MCF 10A (cell line): ENCODE measurements at regions not wholly inside any gene's neighbourhood (a gene's known extent, or its start where the extent isn't known, plus 50 kb on each side); places are given as distances from the start of the nearest gene placed in this dataset.

Experiments used
- BruUV-seq: library from RNA; stranded (reverse); fragments of 400-500 nt; replicated peaks from 2 replicates; lab custom pipeline; 2021; lab: Mats Ljungman, UMichigan
- CTCF ChIA-PET: fragments of 300-600 bp; sonication (Branson Sonifier 250); formaldehyde crosslinking; extraction: SDS; loops from one replicate; lab custom pipeline; 2021; ENCODE audit warnings: antibody characterized with exemption, inconsistent platforms; lab: Yijun Ruan, JAX
- POLR2A ChIA-PET: fragments of 300-600, 350-650 bp; sonication (Branson Sonifier 250); formaldehyde crosslinking; extraction: SDS; loops from one replicate; lab custom pipeline; 2020; ENCODE audit warnings: antibody characterized with exemption, inconsistent platforms; lab: Yijun Ruan, JAX
- DNase-seq: peaks from one replicate; pipeline ENCODE4 v3.0.0-alpha.2; 2018; ENCODE audit not compliant: unreplicated experiment
- H3K27ac Mint-ChIP-seq: one replicate; pipeline ENCODE4 v1.8.0; 2022; ENCODE audit warnings: mild to moderate bottlenecking, low read depth, mixed read lengths; ENCODE audit not compliant: unreplicated experiment
- H3K27me3 Mint-ChIP-seq: one replicate; pipeline ENCODE4 v1.8.0; 2022; ENCODE audit warnings: mixed read lengths; ENCODE audit not compliant: insufficient read depth, unreplicated experiment
- H3K36me3 Mint-ChIP-seq: one replicate; pipeline ENCODE4 v1.8.0; 2022; ENCODE audit warnings: mild to moderate bottlenecking, moderate library complexity, mixed read lengths; ENCODE audit not compliant: insufficient read depth, unreplicated experiment
- H3K4me1 Mint-ChIP-seq: one replicate; pipeline ENCODE4 v1.8.0; 2022; ENCODE audit warnings: mixed read lengths; ENCODE audit not compliant: insufficient read depth, unreplicated experiment
- H3K4me3 Mint-ChIP-seq: one replicate; pipeline ENCODE4 v1.8.0; 2022; ENCODE audit warnings: mild to moderate bottlenecking, moderate library complexity, mixed read lengths; ENCODE audit not compliant: unreplicated experiment
- H3K9me3 Mint-ChIP-seq: one replicate; pipeline ENCODE4 v1.8.0; 2022; ENCODE audit warnings: mixed read lengths; ENCODE audit not compliant: unreplicated experiment
- CTCF ChIP-seq: fragments of 200-600 bp; IDR thresholded peaks from one replicate; pipeline ENCODE4 v1.8.0; 2022; ENCODE audit warnings: antibody characterized with exemption, mild to moderate bottlenecking; ENCODE audit not compliant: unreplicated experiment
- intact Hi-C: fragments of 100-400 bp; cut with micrococcal nuclease; formaldehyde crosslinking; loops from 2 replicates; pipeline ENCODE4 v1.14.1; 2022

- POLR2A ChIA-PET = no interaction called here
- no TSS peak for BruUV-seq
- no peaks in the 10 kb centered on the region for H3K4me1 Mint-ChIP-seq
- no peak for DNase-seq
- no peak overlapping the region for H3K4me3 Mint-ChIP-seq
- H3K9me3 Mint-ChIP-seq = peaks cover 39% of the 10 kb centered on the region
- no peak overlapping the region for H3K27ac Mint-ChIP-seq
- intact Hi-C loops = no loop called here
- TF ChIP-seq CTCF = no peak
- CTCF ChIA-PET = no interaction called here
- H3K36me3 Mint-ChIP-seq = no peaks in the 10 kb centered on the region
- H3K27me3 Mint-ChIP-seq = no peaks in the 10 kb centered on the region
Observed at GRCh38 chrX:6782831-6783230, 247.9 kb upstream of the VCX3A start.

GRCh38 chrX:6778544-6779503, 243.9 kb upstream of the VCX3A start:
- DNase-seq = no peak
- Mint-ChIP-seq H3K27ac (no peak overlapping the region), H3K4me3 (no peak overlapping the region), H3K36me3 (no peaks in the 10 kb centered on the region), H3K27me3 (no peaks in the 10 kb centered on the region), H3K9me3 (peaks cover 17% of the 10 kb centered on the region), H3K4me1 (no peaks in the 10 kb centered on the region)
- intact Hi-C loops = no loop called here
- no TSS peak for BruUV-seq
- ChIA-PET CTCF (no interaction called here), POLR2A (no interaction called here)
- no peak for TF ChIP-seq CTCF

DNA sequence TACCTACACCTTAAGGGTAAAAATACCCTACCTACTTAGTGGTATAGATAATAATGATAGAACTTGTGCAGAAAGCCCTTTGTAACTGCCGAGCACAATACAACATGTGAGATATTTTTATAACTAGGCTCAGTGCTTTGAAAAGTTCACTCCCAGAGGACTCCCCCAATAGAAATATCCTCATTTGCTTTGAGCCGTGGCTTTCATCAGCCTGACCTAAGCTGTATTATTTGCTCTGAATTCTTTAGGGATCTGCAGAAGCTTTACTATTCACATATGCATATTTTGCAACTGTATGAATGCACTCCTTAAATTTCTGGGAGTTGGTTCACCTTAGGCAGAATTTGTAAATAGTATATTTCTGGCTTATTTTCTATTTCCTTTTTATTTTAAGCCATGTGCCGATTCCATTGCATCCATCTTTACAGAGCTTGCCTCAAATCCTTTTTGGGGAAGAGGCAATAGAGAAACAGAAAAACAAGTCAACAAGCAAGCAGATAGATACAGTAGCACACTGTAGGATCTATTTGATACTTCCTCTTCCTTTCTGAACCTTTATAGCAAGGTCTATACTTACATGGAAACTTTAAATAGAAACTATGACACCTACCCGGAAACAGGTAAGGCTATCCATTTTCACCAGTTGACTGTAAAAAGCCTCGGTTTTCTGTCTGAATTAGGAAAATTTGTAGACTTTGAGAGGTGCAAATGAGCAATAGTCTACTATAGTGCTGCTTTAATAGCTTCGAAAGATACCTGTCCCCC, 242.5 kb upstream of the VCX3A start:
- intact Hi-C loops = no loop called here
- Mint-ChIP-seq H3K4me3 (no peak overlapping the region), H3K27ac (no peak overlapping the region), H3K36me3 (no peaks in the 10 kb centered on the region), H3K4me1 (no peaks in the 10 kb centered on the region), H3K9me3 (peaks cover 9% of the 10 kb centered on the region), H3K27me3 (no peaks in the 10 kb centered on the region)
- BruUV-seq = no TSS peak
- CTCF ChIA-PET = no interaction called here
- no peak for DNase-seq
- POLR2A ChIA-PET = no interaction called here
- no peak for TF ChIP-seq CTCF

GRCh38 chrX:6770936-6771335, 236.0 kb upstream of the VCX3A start:
- Mint-ChIP-seq H3K36me3 (no peaks in the 10 kb centered on the region), H3K27me3 (no peaks in the 10 kb centered on the region), H3K27ac (no peak overlapping the region), H3K4me3 (no peak overlapping the region), H3K9me3 (no peaks in the 10 kb centered on the region), H3K4me1 (no peaks in the 10 kb centered on the region)
- intact Hi-C loops = no loop called here
- no peak for TF ChIP-seq CTCF
- no peak for DNase-seq
- POLR2A ChIA-PET = no interaction called here
- CTCF ChIA-PET = interaction anchor here (0.7 kb wide), 1 partner anchor 956 kb away, joined by 3 read pairs; no protein-coding TSS in a partner anchor
- no TSS peak for BruUV-seq
